Stimulated activated CD4-positive, alpha-beta T cell treated with anti-CD3 and anti-CD28 coated beads, Interleukin-12 subunit alpha, Interleukin-12 subunit beta, amount 100 ng/mL, for 24 hours (primary cell): ENCODE measurements at regions not wholly inside any gene's neighbourhood (a gene's known extent, or its start where the extent isn't known, plus 50 kb on each side); places are given as distances from the start of the nearest gene placed in this dataset.
"Not testable (repeated sequence)": the region's sequence is repeated elsewhere in the genome, so short reads cannot be mapped to it uniquely, and the experiment has no call there.

Source experiments
- DNase-seq, 2 experiments: peaks; one replicate each; pipeline ENCODE4 v3.0.0-alpha.2; 2020; ENCODE audit warnings: low read depth in 2 of 2

GRCh38 chr18:14189858-14190257 lies 57.6 kb upstream of the ZNF519 start:
- no peak for DNase-seq

DNA sequence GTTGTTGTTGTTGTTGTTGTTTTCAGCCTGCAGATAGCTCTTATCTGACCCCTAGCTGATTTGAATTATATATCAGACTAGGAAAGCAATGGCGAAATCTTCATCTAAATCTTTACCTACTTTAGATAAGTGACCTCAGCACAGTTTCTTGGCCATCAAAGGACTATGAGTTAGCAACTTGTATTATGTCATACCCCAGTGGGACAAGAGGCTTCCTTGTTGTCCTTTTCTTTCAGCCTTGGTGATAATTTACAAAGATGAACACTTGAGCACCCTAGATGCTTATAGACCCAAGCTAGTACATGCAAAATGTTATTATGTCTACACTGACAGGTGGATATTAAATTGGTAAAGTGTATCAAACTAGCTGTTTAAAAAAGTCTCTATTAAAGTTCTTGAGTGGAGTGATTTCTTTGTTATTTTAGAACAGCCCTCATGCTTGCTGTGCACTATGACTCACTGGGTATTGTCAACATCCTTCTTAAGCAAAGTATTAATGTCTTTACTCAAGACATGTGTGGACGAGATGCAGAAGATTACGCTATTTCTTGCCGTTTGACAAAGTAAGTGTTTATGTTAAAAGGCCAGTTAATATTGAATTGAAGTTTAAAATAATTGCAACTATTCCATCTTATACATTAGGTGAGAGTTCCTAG lies 56.6 kb upstream of the ZNF519 start:
- not testable (repeated sequence) for DNase-seq
